ENCODE measurements at regions not wholly inside any gene's neighbourhood (a gene's known extent, or its start where the extent isn't known, plus 50 kb on each side); places are given as distances from the start of the nearest gene placed in this dataset.

GRCh38 chr6:164294047-164294784, 879.7 kb downstream of the QKI start:
- DNase-seq (ENCODE audit: low spot score) = no peak

- no peak for DNase-seq (ENCODE audit: low spot score)
These were observed 876.7 kb downstream of the QKI start for GRCh38 chr6:164291224-164291623.

DNA sequence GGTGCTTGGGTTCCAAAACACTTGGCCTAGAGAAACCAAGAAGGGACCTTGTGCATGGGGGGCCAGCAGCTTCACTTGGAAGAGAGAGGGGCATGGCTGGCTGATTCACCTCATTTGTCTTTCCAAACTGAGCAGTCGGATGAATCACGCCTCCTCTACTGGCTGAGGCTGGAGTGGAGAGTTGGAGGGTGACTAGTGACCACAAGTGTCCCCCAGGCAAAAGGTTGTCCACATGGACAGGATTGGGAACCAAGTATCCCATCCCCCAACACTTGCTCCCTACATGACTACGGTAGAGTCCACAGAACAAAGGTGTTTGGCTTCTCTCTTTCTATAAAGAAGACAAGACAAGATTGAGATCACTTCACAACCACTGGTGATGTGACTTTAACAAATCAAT, 875.6 kb downstream of the QKI start:
- DNase-seq (ENCODE audit: low spot score) = no peak

DNA sequence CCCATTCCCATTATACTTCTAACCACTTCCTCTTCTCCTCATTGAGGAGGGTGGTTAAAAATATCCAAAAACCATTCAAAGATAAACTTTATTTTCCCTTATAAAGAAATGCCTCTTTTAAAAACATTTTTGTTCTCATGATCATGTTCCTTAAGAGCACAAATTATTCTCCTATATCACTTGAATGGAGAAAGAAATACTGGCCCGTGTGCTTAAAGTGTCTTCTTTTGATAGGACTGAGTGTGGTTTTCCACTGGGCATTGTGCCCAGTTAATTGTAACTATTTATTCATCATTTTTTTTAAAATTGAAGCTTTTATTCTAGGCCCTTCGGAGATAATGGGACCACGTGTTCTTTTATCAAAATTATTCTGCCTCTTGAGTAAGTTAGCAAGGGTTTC, 871.5 kb downstream of the QKI start:
- no peak for DNase-seq (ENCODE audit: low spot score)

- DNase-seq (ENCODE audit: low spot score) = no peak
These were observed 869.1 kb downstream of the QKI start for GRCh38 chr6:164283574-164283973.

GRCh38 chr6:164276211-164276610, 861.7 kb downstream of the QKI start:
- no peak for DNase-seq (ENCODE audit: low spot score)

GRCh38 chr6:164275773-164276172, 861.3 kb downstream of the QKI start:
- no peak for DNase-seq (ENCODE audit: low spot score)

DNA sequence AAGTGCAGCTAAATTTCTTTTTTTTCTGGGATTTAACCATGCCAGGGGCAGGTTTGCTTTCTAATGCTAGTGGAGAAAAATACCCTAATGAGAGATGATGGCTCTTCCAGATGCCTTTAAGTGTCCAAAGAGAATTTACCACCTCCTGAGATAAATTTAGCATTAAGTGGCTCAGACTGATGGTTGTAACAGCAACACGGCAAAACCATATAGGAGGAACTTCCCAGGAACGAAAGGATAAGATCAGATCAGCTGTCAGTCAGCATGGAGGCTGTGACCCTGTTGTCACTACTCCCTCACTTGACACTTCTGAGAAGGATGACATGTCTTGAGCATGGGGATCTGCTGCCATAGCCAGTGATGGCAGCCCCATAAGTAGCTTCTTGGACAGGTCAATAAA, 860.0 kb downstream of the QKI start:
- DNase-seq (ENCODE audit: low spot score) = no peak

GRCh38 chr6:164273491-164273890, 859.0 kb downstream of the QKI start:
- DNase-seq (ENCODE audit: low spot score) = no peak

GRCh38 chr6:164266851-164267250, 852.3 kb downstream of the QKI start:
- no peak for DNase-seq (ENCODE audit: low spot score)

DNA sequence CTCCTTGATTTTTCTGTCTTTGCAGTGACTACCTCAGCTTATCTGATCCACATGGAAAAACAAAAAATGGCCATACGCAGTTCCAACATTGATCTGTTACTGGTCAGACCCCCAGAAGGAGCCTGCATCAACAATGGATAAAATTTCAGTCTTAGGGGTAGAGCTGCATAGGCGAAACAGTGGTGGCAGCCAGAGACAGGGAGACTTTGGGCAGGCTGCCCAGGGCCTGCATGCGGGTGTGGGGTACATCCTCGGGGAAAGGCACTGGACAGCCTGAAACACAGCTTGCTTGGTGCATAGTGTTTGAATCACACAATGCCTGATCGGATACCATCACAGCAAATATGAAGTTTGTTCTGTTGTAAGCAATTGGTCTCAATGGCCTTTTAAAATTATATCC, 847.8 kb downstream of the QKI start:
- no peak for DNase-seq (ENCODE audit: low spot score)

- no peak for DNase-seq (ENCODE audit: low spot score)
These were observed 843.9 kb downstream of the QKI start for GRCh38 chr6:164258421-164258820.

- no peak for DNase-seq (ENCODE audit: low spot score)
These were observed 838.4 kb downstream of the QKI start for GRCh38 chr6:164252948-164253347.

DNA sequence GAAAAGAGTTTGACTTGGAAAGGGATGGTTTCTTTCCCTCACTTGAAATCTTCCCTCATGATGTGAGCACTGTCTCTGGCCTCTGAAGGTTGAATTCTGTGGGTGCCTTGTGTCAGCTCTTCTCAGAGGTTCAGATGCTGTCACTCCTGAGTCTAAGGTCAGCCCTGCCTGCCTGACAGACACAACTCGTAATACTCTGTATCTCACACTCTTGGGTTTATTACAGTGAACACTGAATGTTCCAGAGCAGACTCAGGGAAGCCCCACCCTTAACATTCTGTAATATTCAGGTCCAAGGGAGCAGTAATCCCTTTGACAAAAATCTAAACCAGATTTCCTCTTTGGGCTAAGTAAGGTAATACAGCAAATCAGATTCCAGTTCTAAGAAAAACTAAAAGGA, 837.8 kb downstream of the QKI start:
- no peak for DNase-seq (ENCODE audit: low spot score)

DNA sequence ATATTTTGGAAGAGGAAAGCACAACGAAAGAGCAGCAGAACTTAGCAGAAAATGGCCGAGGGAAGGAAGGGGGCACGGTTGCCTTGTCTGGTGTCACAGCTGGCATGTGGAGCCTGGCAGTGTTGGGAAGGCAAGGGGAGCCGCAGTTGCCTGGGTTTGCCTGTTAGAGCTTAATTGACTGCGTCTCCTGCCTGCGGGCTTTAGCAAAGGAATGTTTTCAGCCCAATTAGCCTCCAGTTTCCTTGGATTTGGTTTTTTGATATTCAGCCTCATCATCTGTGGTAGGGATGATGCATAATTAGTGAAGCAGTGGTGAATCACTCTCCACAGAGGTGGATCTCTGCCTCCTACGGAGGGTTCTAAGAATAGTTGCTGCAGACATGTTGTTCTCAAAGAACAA, 832.6 kb downstream of the QKI start:
- DNase-seq (ENCODE audit: low spot score) = no peak

- no peak for DNase-seq (ENCODE audit: low spot score)
These were observed 831.6 kb downstream of the QKI start for GRCh38 chr6:164246082-164246481.

- DNase-seq (ENCODE audit: low spot score) = no peak
These were observed 829.4 kb downstream of the QKI start for GRCh38 chr6:164243949-164244348.

DNA sequence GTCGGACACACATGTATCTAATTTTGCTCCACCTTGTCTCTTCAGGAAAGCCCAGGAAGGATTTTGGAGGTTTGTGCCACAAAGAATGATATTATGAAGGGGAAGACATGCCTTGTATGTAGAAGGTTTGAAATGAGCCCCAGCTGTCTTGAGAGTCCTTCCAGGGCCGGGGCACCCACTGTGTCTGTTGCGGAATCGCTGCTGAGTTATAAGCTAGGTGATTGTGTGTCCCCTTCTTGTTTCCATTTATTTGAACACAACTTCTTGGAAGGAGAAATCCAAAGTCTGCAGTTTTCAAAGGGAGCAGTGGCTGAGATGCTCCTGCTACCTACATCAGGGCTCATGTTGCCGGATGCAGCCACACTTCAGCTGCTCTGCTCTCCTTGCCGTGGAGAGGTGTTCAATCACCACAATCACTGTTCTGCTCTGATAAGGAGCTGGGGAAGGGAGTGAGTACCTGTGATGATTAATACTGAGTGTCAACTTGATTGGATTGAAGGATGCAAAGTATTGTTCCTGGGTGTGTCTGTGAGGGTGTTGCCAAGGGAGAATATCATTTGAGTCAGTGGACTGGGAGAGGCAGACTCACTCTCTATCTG, 828.6 kb downstream of the QKI start:
- DNase-seq (ENCODE audit: low spot score) = no peak

- DNase-seq (ENCODE audit: low spot score) = no peak
These were observed 816.3 kb downstream of the QKI start for GRCh38 chr6:164230804-164231203.

DNA sequence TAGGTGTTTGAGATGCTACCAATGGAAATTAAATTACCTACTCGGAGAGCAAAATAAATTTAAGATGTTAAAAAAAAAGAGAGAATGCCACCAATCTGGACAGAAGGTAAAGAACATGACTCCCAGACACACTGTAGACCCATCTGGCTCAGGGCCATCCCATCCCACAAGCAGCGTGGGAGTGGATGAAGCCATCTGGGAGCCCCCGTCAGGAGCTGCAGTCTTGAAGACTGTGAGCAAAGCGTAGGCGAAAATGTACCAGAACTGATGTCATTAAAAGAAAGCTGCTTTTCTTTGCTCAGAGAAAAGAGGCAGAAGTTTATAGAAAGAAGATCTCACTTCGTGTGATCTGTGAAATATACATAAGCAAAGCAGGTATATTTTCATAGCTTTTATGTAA, 815.7 kb downstream of the QKI start:
- no peak for DNase-seq (ENCODE audit: low spot score)

DNA sequence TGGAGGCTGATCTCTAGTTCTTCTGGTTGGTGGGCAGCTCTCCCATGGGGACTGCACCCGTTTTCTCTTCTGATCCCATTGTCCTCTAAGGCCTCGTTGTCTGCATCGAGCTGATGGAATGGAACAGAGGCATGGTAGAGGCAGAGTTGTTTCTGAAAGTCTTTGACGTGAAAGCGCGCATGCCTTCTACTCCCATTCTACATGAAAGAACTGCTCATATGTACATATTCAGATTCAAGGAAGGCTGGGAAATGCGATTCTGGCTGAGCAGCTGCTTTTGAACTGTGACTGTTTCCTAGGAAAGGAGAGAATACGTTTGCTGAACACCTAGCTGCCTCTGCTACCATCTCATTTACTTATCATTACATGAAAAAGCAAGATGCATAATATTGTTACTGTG, 815.2 kb downstream of the QKI start:
- no peak for DNase-seq (ENCODE audit: low spot score)

DNA sequence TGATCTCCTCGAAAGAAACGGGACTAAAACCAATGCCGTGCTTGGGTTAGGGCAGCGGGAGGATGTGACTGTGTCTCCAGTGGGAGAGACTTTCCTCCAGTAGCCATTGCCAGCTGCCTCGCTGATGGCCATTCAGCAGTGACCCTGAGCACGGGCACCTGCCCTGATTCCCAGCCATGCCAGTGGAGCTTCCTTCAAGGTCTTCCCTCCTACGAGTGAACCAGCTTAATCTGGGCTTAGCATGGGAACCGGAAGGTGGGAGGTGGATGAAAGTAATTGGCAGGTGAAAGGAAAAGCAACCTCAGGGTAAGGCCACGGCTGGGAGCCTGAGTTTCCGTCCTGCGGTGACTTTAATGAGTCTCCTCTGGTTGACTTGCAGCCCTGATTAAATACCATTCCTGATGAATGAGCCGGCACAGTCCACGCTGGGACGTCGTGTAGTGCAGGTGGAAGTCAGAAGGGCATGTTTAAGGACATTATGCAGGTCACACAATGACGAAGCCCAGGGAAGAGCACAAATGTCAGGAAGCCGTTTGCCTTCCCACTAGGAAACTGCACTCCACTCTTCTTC, 813.5 kb downstream of the QKI start:
- DNase-seq (ENCODE audit: low spot score) = no peak

DNA sequence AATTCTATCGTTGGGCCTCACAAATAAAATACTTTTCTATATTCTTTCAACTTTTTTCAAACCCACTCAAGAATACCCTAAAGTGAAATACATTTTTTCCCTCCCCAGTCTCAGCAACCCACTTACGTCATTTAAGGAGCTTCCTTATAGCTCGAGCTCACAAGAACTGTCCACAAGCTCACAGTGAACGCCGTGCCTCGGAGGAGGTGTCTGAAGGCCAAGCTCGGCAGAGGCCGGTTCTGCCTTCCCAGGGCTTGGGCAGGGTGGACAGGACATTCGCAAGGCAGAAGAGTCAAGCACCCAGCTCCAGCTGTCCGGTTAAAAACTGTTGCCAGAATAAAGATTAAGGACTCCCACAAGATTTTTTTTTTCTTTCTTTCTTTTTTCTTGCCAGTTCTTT, 802.3 kb downstream of the QKI start:
- no peak for DNase-seq (ENCODE audit: low spot score)

- no peak for DNase-seq (ENCODE audit: low spot score)
These were observed 801.9 kb downstream of the QKI start for GRCh38 chr6:164216368-164216767.
